ENCODE measurements at regions not wholly inside any gene's neighbourhood (a gene's known extent, or its start where the extent isn't known, plus 50 kb on each side); places are given as distances from the start of the nearest gene placed in this dataset.

DNA sequence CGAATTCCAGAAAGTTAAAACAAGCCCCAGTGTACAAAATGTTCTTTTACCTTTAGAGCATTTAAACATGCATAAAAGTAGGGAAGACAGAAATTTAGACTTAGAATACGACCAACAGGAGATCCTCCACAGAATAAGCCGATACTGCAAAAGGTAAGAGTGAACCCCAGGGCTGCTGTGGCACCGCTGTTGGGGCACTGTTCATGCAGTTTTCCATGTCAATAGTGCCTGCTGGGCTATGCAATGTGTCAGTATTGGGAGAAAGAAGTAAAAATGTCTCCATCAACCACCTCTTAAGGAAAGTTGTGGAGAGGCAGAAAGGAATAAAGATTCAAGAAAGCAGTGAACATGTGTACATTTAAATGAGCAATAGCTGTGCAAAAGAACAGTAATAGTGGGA is 326.5 kb upstream of the SEMA3C start:
- H3K4me2 ChIP-seq (ENCODE audit: insufficient read depth, low read length): no peak overlapping the region
- H3K36me3 ChIP-seq (ENCODE audit: control insufficient read depth in 2 of 2, extremely low read depth in 1 of 2, insufficient read depth in 2 of 2, low read length in 2 of 2): no peaks in the 10 kb centered on the region
- no peak overlapping the region for H2AFZ ChIP-seq (ENCODE audit: low read depth, low read length)
- no peaks in the 10 kb centered on the region for H3K79me2 ChIP-seq (ENCODE audit: control insufficient read depth, insufficient read depth, low read length)
- H3K9ac ChIP-seq (replicated peaks; ENCODE audit: extremely low read depth, insufficient read depth, low read length): no peak overlapping the region
- dilution Hi-C loops (cut with MboI; ENCODE audit: extremely low pct_ligation_motif_present, low sequenced_read_pairs): no loop called here
- FAIRE-seq: no peak
- no peaks in the 10 kb centered on the region for H3K9me1 ChIP-seq (replicated peaks; ENCODE audit: control insufficient read depth, extremely low read depth, insufficient read depth, low read length)
- ChIA-PET CTCF (interaction anchor here (2.1 kb wide), 1 partner anchor 211 kb away, joined by 10 read pairs; no protein-coding TSS in a partner anchor), POLR2A (no interaction called here)
- no peak for DNase-seq (ENCODE audit: low read depth, low spot score)
- no peaks in the 10 kb centered on the region for H3K9me3 ChIP-seq (replicated peaks; ENCODE audit: control insufficient read depth, insufficient read depth, low read length)
- TF ChIP-seq POLR2AphosphoS5 (IDR thresholded peaks at IDR 0.05; ENCODE audit: insufficient read depth, low read depth, low read length) (no peak), EZH2 (IDR thresholded peaks at IDR 0.05; ENCODE audit: borderline replicate concordance, low read depth, low read length, severe bottlenecking) (no peak), MYC (IDR thresholded peaks at IDR 0.05; ENCODE audit: low read depth, low read length) (no peak), POLR2A (IDR thresholded peaks at IDR 0.05; ENCODE audit: low read depth, low read length) (no peak), FOS (IDR thresholded peaks at IDR 0.05; ENCODE audit: borderline replicate concordance, insufficient read depth, low read length) (no peak), JUN (IDR thresholded peaks at IDR 0.05; ENCODE audit: borderline replicate concordance, insufficient read depth, insufficient read length, low read depth) (no peak), MAX (IDR thresholded peaks at IDR 0.05; ENCODE audit: insufficient read depth, insufficient read length) (no peak), GATA2 (IDR thresholded peaks at IDR 0.05; ENCODE audit: insufficient read depth, insufficient read length, low read depth, low read length) (no peak), CTCF (IDR thresholded peaks at IDR 0.05; ENCODE audit: extremely low read depth in 1 of 2, insufficient read depth in 1 of 2, low read depth in 1 of 2, low read length in 2 of 2) (no peak)
- H3K4me1 ChIP-seq (ENCODE audit: control insufficient read depth, extremely low read depth, insufficient read depth, low read length): no peaks in the 10 kb centered on the region
- no peaks in the 10 kb centered on the region for H3K27me3 ChIP-seq (ENCODE audit: control insufficient read depth in 2 of 2, insufficient read depth in 2 of 2, low read length in 2 of 2)
- H3K4me3 ChIP-seq (replicated peaks in 1 of 3; ENCODE audit: insufficient read depth in 1 of 3, low read depth in 1 of 3, low read length in 3 of 3): no peak overlapping the region
- BruUV-seq (replicated peaks): no TSS peak
- intact Hi-C loops (cut with micrococcal nuclease): no loop called here
- H4K20me1 ChIP-seq (replicated peaks; ENCODE audit: control insufficient read depth, extremely low read depth, insufficient read depth, low read length): no peaks in the 10 kb centered on the region
- H3K27ac ChIP-seq (ENCODE audit: insufficient read depth, low read depth, low read length): no peak overlapping the region
